ENCODE measurements at regions not wholly inside any gene's neighbourhood (a gene's known extent, or its start where the extent isn't known, plus 50 kb on each side); places are given as distances from the start of the nearest gene placed in this dataset.

DNA sequence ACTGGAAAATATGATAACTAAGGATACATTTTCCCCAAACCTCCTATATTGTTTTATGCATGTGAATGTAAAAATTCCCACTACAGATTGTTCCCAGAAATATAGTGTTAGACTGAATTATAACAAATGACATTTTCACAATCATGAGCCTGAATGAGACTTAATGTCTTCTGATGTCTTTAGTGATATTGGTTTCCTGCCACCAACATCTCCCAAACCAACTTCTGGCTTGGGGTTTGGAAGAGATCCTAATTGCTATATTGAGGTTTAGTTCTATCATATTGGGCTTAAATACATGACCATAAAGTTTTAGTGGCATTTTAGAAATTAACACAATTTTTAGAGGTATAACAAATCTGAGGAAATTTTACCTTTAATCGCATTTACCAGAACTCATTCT, 445.3 kb upstream of the CCDC54 start:
- TF ChIP-seq YY1 (IDR thresholded peaks at IDR 0.05; ENCODE audit: low read depth) = no peak
- TF ChIP-seq, protein P1, sequence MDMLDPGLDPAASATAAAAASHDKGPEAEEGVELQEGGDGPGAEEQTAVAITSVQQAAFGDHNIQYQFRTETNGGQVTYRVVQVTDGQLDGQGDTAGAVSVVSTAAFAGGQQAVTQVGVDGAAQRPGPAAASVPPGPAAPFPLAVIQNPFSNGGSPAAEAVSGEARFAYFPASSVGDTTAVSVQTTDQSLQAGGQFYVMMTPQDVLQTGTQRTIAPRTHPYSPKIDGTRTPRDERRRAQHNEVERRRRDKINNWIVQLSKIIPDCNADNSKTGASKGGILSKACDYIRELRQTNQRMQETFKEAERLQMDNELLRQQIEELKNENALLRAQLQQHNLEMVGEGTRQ (IDR thresholded peaks at IDR 0.05; ENCODE audit: borderline replicate concordance, low read depth, low read length) = no peak
- no peak for TF ChIP-seq POLR2AphosphoS5 (IDR thresholded peaks at IDR 0.05; ENCODE audit: low read depth, low read length)
- TF ChIP-seq, protein P2, sequence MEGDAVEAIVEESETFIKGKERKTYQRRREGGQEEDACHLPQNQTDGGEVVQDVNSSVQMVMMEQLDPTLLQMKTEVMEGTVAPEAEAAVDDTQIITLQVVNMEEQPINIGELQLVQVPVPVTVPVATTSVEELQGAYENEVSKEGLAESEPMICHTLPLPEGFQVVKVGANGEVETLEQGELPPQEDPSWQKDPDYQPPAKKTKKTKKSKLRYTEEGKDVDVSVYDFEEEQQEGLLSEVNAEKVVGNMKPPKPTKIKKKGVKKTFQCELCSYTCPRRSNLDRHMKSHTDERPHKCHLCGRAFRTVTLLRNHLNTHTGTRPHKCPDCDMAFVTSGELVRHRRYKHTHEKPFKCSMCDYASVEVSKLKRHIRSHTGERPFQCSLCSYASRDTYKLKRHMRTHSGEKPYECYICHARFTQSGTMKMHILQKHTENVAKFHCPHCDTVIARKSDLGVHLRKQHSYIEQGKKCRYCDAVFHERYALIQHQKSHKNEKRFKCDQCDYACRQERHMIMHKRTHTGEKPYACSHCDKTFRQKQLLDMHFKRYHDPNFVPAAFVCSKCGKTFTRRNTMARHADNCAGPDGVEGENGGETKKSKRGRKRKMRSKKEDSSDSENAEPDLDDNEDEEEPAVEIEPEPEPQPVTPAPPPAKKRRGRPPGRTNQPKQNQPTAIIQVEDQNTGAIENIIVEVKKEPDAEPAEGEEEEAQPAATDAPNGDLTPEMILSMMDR (IDR thresholded peaks at IDR 0.05) = no peak
- no peak for TF ChIP-seq RAD21 (IDR thresholded peaks at IDR 0.05; ENCODE audit: low read length)
- TF ChIP-seq GATA2 (CRISPR knock-in tag; IDR thresholded peaks at IDR 0.05) = no peak
- TF ChIP-seq, protein P3, sequence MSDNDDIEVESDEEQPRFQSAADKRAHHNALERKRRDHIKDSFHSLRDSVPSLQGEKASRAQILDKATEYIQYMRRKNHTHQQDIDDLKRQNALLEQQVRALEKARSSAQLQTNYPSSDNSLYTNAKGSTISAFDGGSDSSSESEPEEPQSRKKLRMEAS (IDR thresholded peaks at IDR 0.05; ENCODE audit: low read depth) = no peak
- no peak for TF ChIP-seq NRF1 (IDR thresholded peaks at IDR 0.05; ENCODE audit: low read depth, low read length)

Data from SK-N-SH (cell line).